NCI-H69 (cell line): ENCODE measurements at regions not wholly inside any gene's neighbourhood (a gene's known extent, or its start where the extent isn't known, plus 50 kb on each side); places are given as distances from the start of the nearest gene placed in this dataset.

Experiments used
- DNase-seq: peaks from one replicate; lab custom pipeline; 2025; lab: John Stamatoyannopoulos, UW

- no peak for DNase-seq
Observed at GRCh38 chr6:48912503-48912902, 550.5 kb downstream of the MMUT start.

- no peak for DNase-seq
Observed at GRCh38 chr6:48904809-48905208, 558.2 kb downstream of the MMUT start.

- no peak for DNase-seq
Observed at GRCh38 chr6:48894469-48894868, 568.6 kb downstream of the MMUT start.

GRCh38 chr6:48893048-48893447 lies 570.0 kb downstream of the MMUT start:
- no peak for DNase-seq

GRCh38 chr6:48891308-48891707 lies 571.7 kb downstream of the MMUT start:
- no peak for DNase-seq

GRCh38 chr6:48889429-48889828 lies 573.6 kb downstream of the MMUT start:
- DNase-seq: no peak

GRCh38 chr6:48883116-48883515 lies 579.9 kb downstream of the MMUT start:
- no peak for DNase-seq

- no peak for DNase-seq
Observed at GRCh38 chr6:48881551-48881950, 581.5 kb downstream of the MMUT start.

- no peak for DNase-seq
Observed at GRCh38 chr6:48869595-48869994, 593.5 kb downstream of the MMUT start.

- no peak for DNase-seq
Observed at GRCh38 chr6:48866682-48867081, 596.4 kb downstream of the MMUT start.

GRCh38 chr6:48860175-48860574 lies 602.9 kb downstream of the MMUT start:
- no peak for DNase-seq

GRCh38 chr6:48859562-48860123 lies 603.4 kb downstream of the MMUT start:
- DNase-seq: peak; percentile 87

- DNase-seq: no peak
Observed at GRCh38 chr6:48845219-48845618, 617.8 kb downstream of the MMUT start.

GRCh38 chr6:48844696-48845095 lies 618.4 kb downstream of the MMUT start:
- DNase-seq: peak; percentile 48

- no peak for DNase-seq
Observed at GRCh38 chr6:48840896-48841295, 622.2 kb downstream of the MMUT start.

- DNase-seq: no peak
Observed at GRCh38 chr6:48839206-48839605, 623.8 kb downstream of the MMUT start.

GRCh38 chr6:48837744-48838143 lies 625.3 kb downstream of the MMUT start:
- DNase-seq: no peak

GRCh38 chr6:48835421-48835958 lies 627.6 kb downstream of the MMUT start:
- peak; percentile 19 for DNase-seq

GRCh38 chr6:48834706-48835105 lies 628.3 kb downstream of the MMUT start:
- peak; percentile 12 for DNase-seq

GRCh38 chr6:48833916-48834315 lies 629.1 kb downstream of the MMUT start:
- DNase-seq: no peak

- DNase-seq: no peak
Observed at GRCh38 chr6:48826901-48827701, 636.0 kb downstream of the MMUT start.

GRCh38 chr6:48826152-48826515 lies 636.9 kb downstream of the MMUT start:
- DNase-seq: no peak

GRCh38 chr6:48825501-48826151 lies 637.4 kb downstream of the MMUT start:
- DNase-seq: no peak
